ENCODE measurements at regions not wholly inside any gene's neighbourhood (a gene's known extent, or its start where the extent isn't known, plus 50 kb on each side); places are given as distances from the start of the nearest gene placed in this dataset.

DNA sequence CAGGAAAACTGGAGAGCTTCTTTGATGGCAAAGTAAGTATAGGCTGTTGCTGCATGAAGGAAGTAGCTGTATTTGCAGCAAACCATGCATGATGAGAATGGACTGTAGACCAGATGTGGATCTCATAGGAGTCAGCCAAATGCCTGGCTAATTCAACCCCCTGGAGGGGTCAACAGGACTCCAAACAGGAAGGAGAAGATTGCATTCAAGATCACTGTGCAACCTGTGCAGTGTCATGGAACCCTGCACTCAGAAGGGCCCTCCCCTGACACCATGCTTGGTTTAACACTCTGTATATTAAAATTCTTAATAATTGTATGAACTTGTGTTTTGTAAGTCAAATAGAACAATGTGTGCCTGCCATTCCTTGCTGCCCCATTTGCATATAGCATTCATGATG, 225.1 kb upstream of the FSCB start:
- TF ChIP-seq, protein P1, sequence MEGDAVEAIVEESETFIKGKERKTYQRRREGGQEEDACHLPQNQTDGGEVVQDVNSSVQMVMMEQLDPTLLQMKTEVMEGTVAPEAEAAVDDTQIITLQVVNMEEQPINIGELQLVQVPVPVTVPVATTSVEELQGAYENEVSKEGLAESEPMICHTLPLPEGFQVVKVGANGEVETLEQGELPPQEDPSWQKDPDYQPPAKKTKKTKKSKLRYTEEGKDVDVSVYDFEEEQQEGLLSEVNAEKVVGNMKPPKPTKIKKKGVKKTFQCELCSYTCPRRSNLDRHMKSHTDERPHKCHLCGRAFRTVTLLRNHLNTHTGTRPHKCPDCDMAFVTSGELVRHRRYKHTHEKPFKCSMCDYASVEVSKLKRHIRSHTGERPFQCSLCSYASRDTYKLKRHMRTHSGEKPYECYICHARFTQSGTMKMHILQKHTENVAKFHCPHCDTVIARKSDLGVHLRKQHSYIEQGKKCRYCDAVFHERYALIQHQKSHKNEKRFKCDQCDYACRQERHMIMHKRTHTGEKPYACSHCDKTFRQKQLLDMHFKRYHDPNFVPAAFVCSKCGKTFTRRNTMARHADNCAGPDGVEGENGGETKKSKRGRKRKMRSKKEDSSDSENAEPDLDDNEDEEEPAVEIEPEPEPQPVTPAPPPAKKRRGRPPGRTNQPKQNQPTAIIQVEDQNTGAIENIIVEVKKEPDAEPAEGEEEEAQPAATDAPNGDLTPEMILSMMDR (IDR thresholded peaks at IDR 0.05; ENCODE audit: insufficient read depth, low read length), result no peak
- TF ChIP-seq, protein P2, sequence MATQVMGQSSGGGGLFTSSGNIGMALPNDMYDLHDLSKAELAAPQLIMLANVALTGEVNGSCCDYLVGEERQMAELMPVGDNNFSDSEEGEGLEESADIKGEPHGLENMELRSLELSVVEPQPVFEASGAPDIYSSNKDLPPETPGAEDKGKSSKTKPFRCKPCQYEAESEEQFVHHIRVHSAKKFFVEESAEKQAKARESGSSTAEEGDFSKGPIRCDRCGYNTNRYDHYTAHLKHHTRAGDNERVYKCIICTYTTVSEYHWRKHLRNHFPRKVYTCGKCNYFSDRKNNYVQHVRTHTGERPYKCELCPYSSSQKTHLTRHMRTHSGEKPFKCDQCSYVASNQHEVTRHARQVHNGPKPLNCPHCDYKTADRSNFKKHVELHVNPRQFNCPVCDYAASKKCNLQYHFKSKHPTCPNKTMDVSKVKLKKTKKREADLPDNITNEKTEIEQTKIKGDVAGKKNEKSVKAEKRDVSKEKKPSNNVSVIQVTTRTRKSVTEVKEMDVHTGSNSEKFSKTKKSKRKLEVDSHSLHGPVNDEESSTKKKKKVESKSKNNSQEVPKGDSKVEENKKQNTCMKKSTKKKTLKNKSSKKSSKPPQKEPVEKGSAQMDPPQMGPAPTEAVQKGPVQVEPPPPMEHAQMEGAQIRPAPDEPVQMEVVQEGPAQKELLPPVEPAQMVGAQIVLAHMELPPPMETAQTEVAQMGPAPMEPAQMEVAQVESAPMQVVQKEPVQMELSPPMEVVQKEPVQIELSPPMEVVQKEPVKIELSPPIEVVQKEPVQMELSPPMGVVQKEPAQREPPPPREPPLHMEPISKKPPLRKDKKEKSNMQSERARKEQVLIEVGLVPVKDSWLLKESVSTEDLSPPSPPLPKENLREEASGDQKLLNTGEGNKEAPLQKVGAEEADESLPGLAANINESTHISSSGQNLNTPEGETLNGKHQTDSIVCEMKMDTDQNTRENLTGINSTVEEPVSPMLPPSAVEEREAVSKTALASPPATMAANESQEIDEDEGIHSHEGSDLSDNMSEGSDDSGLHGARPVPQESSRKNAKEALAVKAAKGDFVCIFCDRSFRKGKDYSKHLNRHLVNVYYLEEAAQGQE (IDR thresholded peaks at IDR 0.05; ENCODE audit: insufficient replicate concordance, low read depth), result no peak
- TF ChIP-seq POLR2AphosphoS5 (IDR thresholded peaks at IDR 0.05; ENCODE audit: low read depth), result no peak
- TF ChIP-seq GABPA (IDR thresholded peaks at IDR 0.05; ENCODE audit: low read depth), result no peak

All from HL-60 (cell line).